DOHH2 (cell line): ENCODE measurements at regions not wholly inside any gene's neighbourhood (a gene's known extent, or its start where the extent isn't known, plus 50 kb on each side); places are given as distances from the start of the nearest gene placed in this dataset.

Experiments used
- H3F3A ChIP-seq: fragments of 200-600 bp; sonication (generic), shearing (Covaris generic); 2 replicates; pipeline ENCODE4 v1.6.0; 2016; ENCODE audit warnings: antibody characterized with exemption, mild to moderate bottlenecking; ENCODE audit not compliant: control insufficient read depth, insufficient read depth
- H3K27ac ChIP-seq: fragments of 200-600 bp; sonication (generic); 2 replicates; pipeline ENCODE4 v1.5.1; 2014; ENCODE audit warnings: low read depth, mild to moderate bottlenecking, low read length, moderate library complexity
- H3K27me3 ChIP-seq: fragments of 200-600 bp; sonication (generic); 2 replicates; pipeline ENCODE4 v1.6.1; 2014; ENCODE audit warnings: mild to moderate bottlenecking, low read length, mixed read lengths; ENCODE audit not compliant: control insufficient read depth
- H3K36me3 ChIP-seq: fragments of 200-600 bp; sonication (generic); 2 replicates; pipeline ENCODE4 v1.6.1; 2014; ENCODE audit warnings: mild to moderate bottlenecking, low read length, moderate library complexity, mixed read lengths; ENCODE audit not compliant: control insufficient read depth
- H3K4me1 ChIP-seq: fragments of 200-600 bp; sonication (generic); 2 replicates; pipeline ENCODE4 v1.6.1; 2014; ENCODE audit warnings: mild to moderate bottlenecking, low read length, mixed read lengths; ENCODE audit not compliant: control insufficient read depth
- H3K4me2 ChIP-seq: fragments of 200-600 bp; sonication (generic); 2 replicates; pipeline ENCODE4 v1.6.0; 2014; ENCODE audit warnings: mild to moderate bottlenecking, low read length, moderate library complexity
- H3K4me3 ChIP-seq: fragments of 200-600 bp; sonication (generic); 2 replicates; pipeline ENCODE4 v1.5.1; 2014; ENCODE audit warnings: mild to moderate bottlenecking, low read length, mixed read lengths
- H3K79me2 ChIP-seq: fragments of 200-600 bp; sonication (generic); 2 replicates; pipeline ENCODE4 v1.6.1; 2014; ENCODE audit warnings: mild to moderate bottlenecking, low read length, mixed read lengths; ENCODE audit not compliant: control insufficient read depth
- H3K9me2 ChIP-seq: fragments of 200-600 bp; sonication (generic); replicated peaks from 2 replicates; pipeline ENCODE4 v1.6.1; 2014; ENCODE audit warnings: mild to moderate bottlenecking, low read length, mixed read lengths; ENCODE audit not compliant: control insufficient read depth
- H3K9me3 ChIP-seq: fragments of 200-600 bp; sonication (generic); 2 replicates; pipeline ENCODE4 v1.6.1; 2014; ENCODE audit warnings: antibody characterized with exemption, low read length, mixed read lengths; ENCODE audit not compliant: control insufficient read depth, insufficient read depth
- H4K20me1 ChIP-seq: fragments of 200-600 bp; sonication (generic); 2 replicates; pipeline ENCODE4 v1.6.0; 2014; ENCODE audit warnings: low read depth, mild to moderate bottlenecking, antibody characterized with exemption, low read length, moderate library complexity; ENCODE audit not compliant: control insufficient read depth, insufficient read depth
- EZH2phosphoT487 ChIP-seq: fragments of 200-600 bp; sonication (generic); IDR thresholded peaks from 2 replicates; pipeline ENCODE4 v1.6.1; 2017; ENCODE audit warnings: borderline replicate concordance, mild to moderate bottlenecking, antibody characterized with exemption, low read length, moderate library complexity, mixed read lengths
- TF ChIP-seq, protein P1 (sequence below): fragments of 200-600 bp; sonication (generic); IDR thresholded peaks from one replicate; pipeline ENCODE4 v1.5.1; 2014; ENCODE audit warnings: antibody characterized with exemption, mild to moderate bottlenecking, low read depth, low read length; ENCODE audit not compliant: poor library complexity, severe bottlenecking

DNA sequence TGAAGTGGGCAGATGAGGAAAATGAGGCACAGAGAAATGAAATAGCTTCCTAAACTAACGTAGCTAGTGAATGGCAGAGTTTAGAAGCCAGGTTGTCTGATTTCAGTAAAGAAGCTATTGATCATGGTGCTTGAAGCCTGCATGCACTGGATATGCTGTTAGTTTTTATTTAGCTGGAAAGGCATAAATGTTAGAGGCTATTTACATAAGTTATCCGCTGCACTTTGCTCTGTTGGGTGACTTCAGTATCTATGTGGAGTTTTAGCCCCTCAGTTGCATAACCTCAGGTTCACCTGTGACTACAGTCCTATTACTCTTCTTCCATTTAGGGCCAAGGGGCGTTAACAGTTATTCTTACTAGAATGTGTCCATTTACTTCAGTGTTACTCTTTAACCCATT is 522.4 kb upstream of the RPS6KA3 start:
- Histone ChIP-seq H3K9me2 (no peaks in the 10 kb centered on the region), H3K36me3 (no peaks in the 10 kb centered on the region), H3K4me1 (no peaks in the 10 kb centered on the region), H3K27ac (no peak overlapping the region), H3K4me2 (no peak overlapping the region), H4K20me1 (no peaks in the 10 kb centered on the region), H3F3A (no peaks in the 10 kb centered on the region), H3K9me3 (no peaks in the 10 kb centered on the region), H3K79me2 (no peaks in the 10 kb centered on the region), H3K27me3 (no peaks in the 10 kb centered on the region), H3K4me3 (no peak overlapping the region)
- TF ChIP-seq, protein P1, sequence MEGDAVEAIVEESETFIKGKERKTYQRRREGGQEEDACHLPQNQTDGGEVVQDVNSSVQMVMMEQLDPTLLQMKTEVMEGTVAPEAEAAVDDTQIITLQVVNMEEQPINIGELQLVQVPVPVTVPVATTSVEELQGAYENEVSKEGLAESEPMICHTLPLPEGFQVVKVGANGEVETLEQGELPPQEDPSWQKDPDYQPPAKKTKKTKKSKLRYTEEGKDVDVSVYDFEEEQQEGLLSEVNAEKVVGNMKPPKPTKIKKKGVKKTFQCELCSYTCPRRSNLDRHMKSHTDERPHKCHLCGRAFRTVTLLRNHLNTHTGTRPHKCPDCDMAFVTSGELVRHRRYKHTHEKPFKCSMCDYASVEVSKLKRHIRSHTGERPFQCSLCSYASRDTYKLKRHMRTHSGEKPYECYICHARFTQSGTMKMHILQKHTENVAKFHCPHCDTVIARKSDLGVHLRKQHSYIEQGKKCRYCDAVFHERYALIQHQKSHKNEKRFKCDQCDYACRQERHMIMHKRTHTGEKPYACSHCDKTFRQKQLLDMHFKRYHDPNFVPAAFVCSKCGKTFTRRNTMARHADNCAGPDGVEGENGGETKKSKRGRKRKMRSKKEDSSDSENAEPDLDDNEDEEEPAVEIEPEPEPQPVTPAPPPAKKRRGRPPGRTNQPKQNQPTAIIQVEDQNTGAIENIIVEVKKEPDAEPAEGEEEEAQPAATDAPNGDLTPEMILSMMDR, result no peak
- TF ChIP-seq EZH2phosphoT487, result no peak

DNA sequence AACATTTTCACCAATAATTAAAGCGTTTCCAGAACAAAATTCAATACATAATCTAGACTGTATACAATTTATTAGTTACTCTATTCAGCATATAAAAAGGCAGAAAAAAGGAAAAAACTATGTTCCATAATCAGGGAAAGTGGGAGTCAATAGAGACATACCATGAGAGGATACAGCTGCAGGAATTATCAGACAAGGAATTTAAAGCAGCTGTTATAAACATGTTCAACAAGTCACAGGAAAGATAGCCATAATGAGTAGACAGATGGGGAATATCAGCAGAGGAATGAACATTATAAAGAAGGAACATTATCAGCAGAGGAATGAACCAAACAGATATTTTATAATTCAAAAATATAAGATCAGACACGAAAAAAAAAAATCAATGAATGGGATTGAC is 500.6 kb upstream of the RPS6KA3 start:
- Histone ChIP-seq H3K9me3 (no peaks in the 10 kb centered on the region), H3K4me3 (no peak overlapping the region), H3K36me3 (no peaks in the 10 kb centered on the region), H3K4me2 (no peak overlapping the region), H3K4me1 (no peaks in the 10 kb centered on the region), H3K79me2 (no peaks in the 10 kb centered on the region), H4K20me1 (no peaks in the 10 kb centered on the region), H3K27ac (no peak overlapping the region), H3F3A (no peaks in the 10 kb centered on the region), H3K27me3 (no peaks in the 10 kb centered on the region), H3K9me2 (no peaks in the 10 kb centered on the region)
- TF ChIP-seq, protein P1, result no peak
- no peak for TF ChIP-seq EZH2phosphoT487

DNA sequence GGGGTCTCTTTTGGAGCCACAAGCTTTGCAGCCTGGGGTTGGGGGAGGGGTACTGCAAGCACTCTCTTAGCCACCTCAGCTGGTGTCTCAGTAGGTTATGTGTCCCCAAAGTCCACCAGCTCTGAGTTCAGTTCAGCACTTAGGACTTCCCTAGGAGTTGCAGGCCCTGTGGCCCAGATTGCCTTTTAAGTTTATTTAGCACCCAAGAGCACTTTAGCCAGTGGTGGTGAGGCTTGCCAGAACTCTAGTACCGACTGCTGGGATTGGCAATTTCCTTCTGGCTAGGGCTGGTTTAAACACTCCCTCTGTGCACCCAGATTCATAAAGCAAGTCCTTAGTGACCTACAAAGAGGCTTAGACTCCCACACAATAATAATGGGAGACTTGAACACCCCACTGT is 489.9 kb upstream of the RPS6KA3 start:
- Histone ChIP-seq H3K79me2 (no peaks in the 10 kb centered on the region), H3K27me3 (no peaks in the 10 kb centered on the region), H3K4me2 (no peak overlapping the region), H3K9me2 (no peaks in the 10 kb centered on the region), H3K4me1 (no peaks in the 10 kb centered on the region), H3K36me3 (no peaks in the 10 kb centered on the region), H3K4me3 (no peak overlapping the region), H3K27ac (no peak overlapping the region), H3K9me3 (no peaks in the 10 kb centered on the region), H4K20me1 (no peaks in the 10 kb centered on the region), H3F3A (no peaks in the 10 kb centered on the region)
- TF ChIP-seq EZH2phosphoT487, result no peak
- TF ChIP-seq, protein P1, result no peak

DNA sequence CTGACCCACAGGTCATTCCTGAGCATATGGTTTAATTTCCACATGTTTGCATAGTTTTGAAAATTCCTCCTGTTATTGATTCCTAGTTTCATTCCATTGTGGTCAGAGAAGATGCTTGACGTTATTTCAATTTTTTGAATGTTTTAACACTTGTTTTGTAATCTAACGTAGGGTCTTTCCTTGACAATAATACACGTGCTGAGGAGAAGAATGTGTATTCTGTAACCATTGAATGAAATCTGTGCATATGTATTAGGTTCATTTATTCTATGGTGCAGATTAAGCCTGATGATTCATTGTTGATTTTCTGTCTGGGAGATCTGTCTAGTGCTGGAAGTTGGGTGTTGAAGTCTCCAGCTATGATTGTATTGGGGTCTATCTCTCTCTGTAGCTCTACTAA is 486.4 kb upstream of the RPS6KA3 start:
- Histone ChIP-seq H3F3A (no peaks in the 10 kb centered on the region), H3K79me2 (no peaks in the 10 kb centered on the region), H3K9me2 (no peaks in the 10 kb centered on the region), H3K4me1 (no peaks in the 10 kb centered on the region), H3K9me3 (no peaks in the 10 kb centered on the region), H3K4me2 (no peak overlapping the region), H3K27me3 (no peaks in the 10 kb centered on the region), H3K36me3 (no peaks in the 10 kb centered on the region), H3K4me3 (no peak overlapping the region), H3K27ac (no peak overlapping the region), H4K20me1 (no peaks in the 10 kb centered on the region)
- TF ChIP-seq, protein P1, result no peak
- no peak for TF ChIP-seq EZH2phosphoT487
